IMR-90 (cell line): ENCODE measurements at regions not wholly inside any gene's neighbourhood (a gene's known extent, or its start where the extent isn't known, plus 50 kb on each side); places are given as distances from the start of the nearest gene placed in this dataset.

Experiments
- CEBPB ChIP-seq: IDR thresholded peaks from 2 replicates; pipeline ENCODE4 v1.6.1; 2012; ENCODE audit warnings: low read depth, low read length, improper control_type of control experiment
- CTCF ChIP-seq: conservative IDR thresholded peaks from 2 replicates; pipeline ENCODE4 v1.5.1; 2012; ENCODE audit warnings: mild to moderate bottlenecking, low read depth, low read length, improper control_type of control experiment
- NFE2L2 ChIP-seq: fragments of 150-350 bp; IDR thresholded peaks from 2 replicates; pipeline ENCODE4 v1.6.1; 2016; ENCODE audit warnings: low read depth, mild to moderate bottlenecking, low read length
- POLR2A ChIP-seq: IDR thresholded peaks from 2 replicates; pipeline ENCODE4 v1.6.1; 2012; ENCODE audit warnings: mild to moderate bottlenecking, low read depth, low read length
- RAD21 ChIP-seq: IDR thresholded peaks from 2 replicates; pipeline ENCODE4 v1.6.1; 2012; ENCODE audit warnings: low read length, improper control_type of control experiment
- RFX5 ChIP-seq: IDR thresholded peaks from 2 replicates; pipeline ENCODE4 v1.8.0; 2012; ENCODE audit warnings: low read depth, mild to moderate bottlenecking, low read length, moderate library complexity

- no peak for TF ChIP-seq CTCF
- TF ChIP-seq CEBPB = no peak
- no peak for TF ChIP-seq POLR2A
- no peak for TF ChIP-seq RAD21
- no peak for TF ChIP-seq RFX5
- TF ChIP-seq NFE2L2 = no peak
Measured at GRCh38 chr6:154604119-154604518, 93.6 kb upstream of the CNKSR3 start.
